ENCODE measurements at regions not wholly inside any gene's neighbourhood (a gene's known extent, or its start where the extent isn't known, plus 50 kb on each side); places are given as distances from the start of the nearest gene placed in this dataset.
"Not testable (repeated sequence)": the region's sequence is repeated elsewhere in the genome, so short reads cannot be mapped to it uniquely, and the experiment has no call there.

DNA sequence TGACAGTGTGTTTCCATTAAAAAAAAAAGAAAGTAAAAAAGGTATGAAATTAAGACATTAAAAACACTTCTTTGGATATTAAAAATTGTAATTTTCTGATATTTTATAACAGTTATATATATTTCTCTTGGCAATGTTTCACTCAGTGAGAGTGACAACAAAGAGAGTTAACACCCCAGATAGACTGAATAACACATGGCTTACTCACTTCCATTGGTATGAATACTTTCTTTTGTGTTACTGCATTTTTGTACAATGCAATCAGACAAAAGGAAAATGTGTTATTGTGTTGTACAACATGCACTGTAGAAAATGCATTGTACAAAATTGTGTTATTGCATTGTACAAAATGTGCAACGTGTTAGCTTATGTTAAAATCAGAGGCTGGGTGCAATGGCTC lies 676.6 kb upstream of the AMELY start:
- not testable (repeated sequence) for DNase-seq

DNA sequence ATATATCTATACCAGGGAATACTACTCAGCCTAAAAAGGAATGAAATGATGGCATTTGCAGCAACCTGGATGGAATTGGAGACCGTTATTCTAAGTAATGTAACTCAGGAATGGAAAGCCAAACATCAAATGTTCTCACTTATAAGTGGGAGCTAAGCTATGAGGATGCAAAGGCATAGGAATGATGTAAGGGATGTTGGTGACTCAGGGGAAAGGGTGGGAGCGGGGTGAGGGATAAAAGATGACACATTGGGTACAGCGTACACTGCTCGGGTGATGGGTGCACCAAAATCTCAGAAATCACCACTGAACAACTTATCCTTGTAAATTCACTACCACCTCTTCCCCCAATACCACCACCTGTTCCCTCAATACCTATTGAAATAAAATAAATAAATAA lies 651.0 kb upstream of the AMELY start:
- no peak for DNase-seq

DNA sequence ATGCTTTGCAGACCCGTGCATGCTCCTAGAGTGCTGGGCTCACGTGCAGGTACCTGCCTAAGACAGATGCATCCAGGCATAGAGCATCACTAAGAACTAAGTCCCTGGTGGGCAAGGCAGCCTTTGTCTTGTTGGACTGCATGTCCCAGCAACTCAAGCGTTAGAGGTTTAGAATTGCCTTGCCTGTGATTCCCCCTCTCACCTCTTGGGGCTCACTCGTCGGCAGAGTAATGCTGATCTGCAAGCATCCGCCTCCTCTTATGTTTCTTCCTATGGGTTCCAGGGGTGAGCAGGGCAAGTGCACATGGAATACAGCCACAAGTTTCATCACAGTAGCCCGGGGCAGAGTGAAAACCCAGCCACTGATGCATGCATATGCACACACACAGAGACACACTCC lies 646.1 kb upstream of the AMELY start:
- DNase-seq: no peak

DNA sequence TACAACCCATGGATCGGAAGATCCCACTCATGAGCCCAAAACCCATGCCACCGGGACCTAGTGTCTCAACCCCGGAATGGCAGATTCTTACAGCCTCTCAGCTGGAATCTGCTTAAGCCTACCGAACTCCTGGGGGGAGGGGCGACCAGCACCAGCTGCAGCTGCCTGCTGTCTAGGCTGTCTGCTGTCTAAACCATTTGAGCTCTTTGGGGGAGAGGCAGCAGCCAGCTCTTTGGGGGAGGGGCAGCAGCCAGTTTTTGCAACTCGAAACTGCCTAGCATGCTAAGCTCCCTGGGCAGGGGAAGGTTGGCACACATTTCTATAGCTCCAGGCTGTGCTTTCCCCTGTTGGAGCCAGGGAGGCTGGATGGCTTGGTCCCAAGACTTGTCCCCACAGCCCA lies 643.5 kb upstream of the AMELY start:
- no peak for DNase-seq

DNA sequence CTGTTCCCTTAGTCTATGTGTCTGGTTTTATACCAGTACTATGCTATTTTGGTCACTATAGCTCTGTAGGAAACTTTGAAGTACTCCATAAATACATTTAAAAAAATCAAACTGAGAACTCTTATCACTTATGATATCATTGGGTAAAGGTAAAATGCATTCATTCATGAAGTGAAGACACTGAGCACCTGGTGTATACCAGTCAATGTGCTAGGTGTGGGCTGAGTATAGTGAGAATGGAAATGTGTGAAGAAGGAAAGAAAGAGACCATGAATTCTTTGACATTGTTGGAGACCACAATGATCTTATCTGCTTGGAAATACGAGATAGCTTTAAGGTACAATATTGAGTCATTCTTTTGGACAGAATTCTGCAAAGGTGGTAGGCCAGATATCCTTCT lies 633.5 kb upstream of the AMELY start:
- no peak for DNase-seq

DNA sequence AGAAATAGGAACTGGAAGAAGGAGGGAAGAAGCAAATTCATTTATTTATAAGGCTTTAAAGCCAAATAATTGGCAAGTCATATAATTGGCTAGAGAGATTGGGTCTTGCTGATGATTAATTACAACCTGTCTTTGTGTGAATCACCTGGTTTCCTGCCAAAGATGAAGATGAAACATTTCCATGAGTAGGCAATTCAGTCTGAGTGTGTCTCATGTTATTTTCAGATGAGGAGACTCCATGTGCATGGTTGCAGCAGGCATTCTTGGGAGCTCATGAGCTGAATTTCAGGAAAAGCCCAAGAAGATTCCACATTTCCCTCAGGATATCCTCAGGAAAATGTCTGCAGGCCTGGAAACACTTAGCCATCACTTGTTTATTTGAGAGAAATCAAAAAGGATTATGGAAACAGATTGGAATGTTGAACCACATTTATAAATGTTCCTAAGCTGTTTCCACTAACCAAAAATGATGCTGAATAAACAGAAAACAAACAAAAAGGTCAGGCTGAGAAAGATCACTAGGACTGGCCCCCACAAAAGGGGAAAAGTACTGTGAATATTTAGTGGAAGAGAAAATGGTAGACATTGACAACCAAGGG lies 632.7 kb upstream of the AMELY start:
- DNase-seq: no peak

DNA sequence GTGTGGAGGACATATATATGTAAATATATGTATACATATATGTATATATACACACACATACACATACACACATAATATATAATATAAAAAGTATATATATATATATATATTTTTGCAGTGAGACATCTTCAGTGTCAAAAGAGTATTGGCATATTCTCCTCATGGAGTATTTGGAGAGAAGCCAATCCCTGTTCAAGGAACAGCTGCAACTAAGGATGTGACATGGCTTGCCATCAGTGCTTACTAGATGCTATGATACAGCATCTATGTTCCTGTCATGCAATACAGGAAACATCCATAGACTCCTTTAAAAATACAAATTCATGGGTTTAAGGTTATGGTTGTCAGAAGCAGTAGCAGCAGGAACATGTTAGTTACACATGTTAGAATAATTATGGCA lies 632.0 kb upstream of the AMELY start:
- no peak for DNase-seq

DNA sequence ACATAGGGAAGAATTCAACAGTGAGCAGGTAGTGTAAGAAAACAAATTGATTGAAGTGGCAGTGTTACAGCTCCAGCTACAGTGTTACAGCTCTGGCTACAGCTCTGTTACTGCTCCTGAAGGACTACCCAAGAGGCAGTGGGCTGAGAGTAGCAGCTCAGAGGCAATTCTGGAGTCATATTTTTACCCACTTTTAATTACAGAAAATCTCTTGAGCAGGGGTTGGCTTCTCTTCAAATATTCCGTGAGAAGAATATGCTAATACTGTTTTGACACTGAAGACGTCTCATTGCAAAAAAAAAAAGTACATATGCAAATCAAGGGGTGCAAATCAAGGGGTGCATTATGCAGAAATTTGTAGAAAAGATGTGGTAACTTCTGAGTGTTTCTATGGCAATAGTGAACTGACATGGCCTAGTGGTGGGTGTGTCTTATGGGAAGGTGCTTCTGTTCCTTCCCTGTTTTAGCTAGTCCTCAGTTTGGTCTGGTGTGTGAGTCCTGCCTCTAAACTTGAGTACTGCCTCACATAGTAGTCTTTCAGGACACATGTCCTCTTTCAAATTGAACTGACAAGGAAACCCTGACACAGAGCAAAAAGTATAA lies 630.8 kb upstream of the AMELY start:
- DNase-seq: no peak

DNA sequence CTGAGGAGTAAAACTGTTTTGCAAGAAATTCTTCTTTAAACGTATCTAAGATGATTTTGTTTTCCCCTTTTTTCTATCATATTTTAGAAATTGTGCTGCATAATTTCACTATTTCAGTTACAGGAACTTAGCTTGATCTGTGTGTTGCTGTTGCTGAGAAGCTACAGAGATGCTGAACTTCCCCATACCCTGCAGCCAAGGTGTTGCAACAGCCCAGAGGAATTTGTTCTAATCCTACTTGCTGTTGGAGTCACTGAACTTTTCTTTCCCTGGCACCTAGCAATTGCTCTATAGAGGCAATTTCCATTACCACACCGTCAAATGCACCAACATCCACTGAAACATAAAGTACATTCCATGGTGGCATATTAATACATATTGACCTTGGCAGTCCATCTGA lies 617.8 kb upstream of the AMELY start:
- no peak for DNase-seq

DNA sequence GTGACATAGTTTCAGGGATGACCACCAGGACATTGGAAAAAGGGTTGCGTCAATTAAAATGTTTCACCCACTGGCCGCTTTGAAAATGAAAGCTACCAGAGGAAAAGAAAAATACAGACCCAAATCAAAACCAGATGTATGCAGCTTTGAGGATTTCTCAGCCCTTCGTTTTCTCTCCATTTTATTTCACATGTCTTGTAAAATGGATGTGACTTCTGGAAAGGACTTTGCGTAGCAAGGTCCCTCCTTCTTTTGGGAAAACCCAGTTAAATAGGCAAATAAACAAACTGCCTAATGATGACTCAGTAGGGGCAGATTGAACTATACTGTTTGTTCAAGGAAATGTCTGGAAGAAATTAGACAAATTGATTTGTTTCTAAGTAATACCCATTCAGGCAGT lies 616.0 kb upstream of the AMELY start:
- not testable (repeated sequence) for DNase-seq

DNA sequence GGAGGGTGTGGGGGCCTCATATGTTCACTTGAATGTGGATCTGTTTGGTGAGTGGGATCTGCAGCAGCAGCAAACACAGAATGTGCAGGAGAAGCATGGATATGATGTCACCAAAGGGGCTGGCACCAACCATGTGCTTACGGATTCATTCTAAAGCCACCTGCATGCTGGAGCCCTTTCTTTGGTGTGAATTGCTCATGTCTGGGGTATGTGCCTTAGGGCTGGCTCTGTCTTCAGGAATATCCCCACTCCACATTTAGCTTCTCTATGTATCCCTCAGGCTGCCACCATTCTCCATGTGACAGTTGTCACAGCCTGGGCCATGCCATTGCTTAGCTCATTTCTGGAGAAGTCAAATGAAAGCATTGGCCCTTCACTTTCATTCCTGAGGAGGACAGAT lies 606.8 kb upstream of the AMELY start:
- DNase-seq: no peak

DNA sequence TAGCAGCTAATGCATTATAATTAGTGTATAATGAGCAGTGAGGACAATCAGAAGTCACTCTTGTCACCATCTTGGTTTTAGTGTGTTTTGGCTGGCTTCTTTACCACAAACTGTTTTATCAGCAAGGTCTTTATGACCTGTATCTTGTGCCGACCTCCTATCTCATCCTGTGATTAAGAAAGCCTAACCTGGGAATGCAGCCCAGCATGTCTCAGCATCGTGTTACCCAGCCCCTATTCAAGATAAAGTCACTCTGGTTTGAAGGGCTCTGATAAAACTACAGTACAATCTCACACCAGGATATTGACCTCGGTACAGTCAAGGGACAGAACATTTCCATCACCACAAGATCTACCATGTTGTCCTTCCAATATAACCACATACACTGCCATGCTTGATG lies 604.7 kb upstream of the AMELY start:
- no peak for DNase-seq

DNA sequence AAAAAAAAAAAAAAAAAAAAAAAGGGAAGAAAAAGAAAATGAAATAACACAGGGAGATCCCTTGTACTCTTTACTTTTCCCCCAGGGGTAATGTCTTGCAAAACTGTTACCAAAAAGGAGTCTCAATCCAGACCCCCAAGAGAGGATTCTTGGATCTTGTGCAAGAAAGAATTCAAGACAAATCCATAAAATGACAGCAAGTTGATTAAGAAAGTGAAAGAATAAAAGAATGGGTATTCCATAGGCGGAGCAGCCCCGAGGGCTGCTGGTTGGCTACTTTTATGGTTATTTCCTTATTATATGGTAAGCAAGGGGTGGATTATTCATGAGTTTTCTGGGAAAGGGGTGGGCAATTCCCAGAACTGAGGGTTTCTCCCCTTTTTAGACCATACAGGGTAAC lies 604.3 kb upstream of the AMELY start:
- DNase-seq: no peak

DNA sequence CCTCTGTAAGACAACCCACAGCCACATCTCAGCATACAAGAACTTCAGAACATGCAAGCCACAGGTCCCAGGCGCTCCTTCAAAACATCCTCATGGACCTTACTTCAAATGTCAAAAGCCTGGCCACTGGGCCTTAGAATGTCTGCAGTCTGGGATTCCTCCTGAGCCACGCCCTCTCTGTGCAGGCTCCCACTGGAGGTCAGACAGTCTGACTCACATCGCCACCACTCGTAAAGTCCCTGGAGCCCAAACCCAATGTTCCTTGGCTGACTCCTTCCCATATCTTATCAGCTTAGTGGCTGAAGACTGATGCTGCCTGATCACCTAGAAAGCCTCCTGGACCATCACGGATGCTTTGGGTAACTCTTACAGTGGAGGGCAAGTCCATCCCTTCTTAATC lies 591.3 kb upstream of the AMELY start:
- DNase-seq: no peak

DNA sequence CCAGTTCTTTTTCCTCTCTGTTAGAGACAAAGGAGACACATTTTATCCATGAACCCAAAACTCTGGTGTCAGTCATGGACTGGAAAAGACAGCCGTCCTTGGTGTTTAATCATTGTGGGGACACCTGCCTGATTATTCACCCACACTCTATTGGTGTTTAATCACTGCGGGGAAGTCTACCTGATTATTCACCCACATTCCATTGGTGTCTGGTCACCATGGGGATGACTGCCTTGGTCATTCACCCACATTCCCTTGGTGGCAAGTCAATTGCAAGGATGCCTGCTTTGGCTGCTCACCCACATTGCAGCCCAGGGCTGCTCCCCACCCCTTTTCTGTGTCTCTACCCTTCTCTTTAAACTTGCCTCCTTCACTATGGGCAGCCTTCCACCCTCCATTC lies 589.7 kb upstream of the AMELY start:
- DNase-seq: no peak

DNA sequence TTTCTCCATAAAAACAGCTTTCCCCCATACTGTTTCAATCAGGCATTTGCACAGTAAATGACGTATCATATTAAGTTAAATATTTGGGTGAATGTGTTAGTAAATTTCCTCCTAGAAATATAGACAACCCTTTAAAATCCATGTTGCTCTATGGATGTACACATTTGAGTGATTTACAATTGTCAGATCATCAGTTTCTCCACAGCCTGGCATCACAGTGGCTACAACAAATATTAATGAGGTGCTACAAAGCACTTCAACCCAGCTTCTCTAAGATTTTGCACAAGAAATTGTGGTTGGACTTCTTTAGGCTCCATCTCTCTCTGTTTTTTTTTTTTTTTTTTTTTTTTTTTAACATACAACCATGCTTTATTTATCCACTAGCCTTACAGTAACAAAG lies 584.4 kb upstream of the AMELY start:
- no peak for DNase-seq

DNA sequence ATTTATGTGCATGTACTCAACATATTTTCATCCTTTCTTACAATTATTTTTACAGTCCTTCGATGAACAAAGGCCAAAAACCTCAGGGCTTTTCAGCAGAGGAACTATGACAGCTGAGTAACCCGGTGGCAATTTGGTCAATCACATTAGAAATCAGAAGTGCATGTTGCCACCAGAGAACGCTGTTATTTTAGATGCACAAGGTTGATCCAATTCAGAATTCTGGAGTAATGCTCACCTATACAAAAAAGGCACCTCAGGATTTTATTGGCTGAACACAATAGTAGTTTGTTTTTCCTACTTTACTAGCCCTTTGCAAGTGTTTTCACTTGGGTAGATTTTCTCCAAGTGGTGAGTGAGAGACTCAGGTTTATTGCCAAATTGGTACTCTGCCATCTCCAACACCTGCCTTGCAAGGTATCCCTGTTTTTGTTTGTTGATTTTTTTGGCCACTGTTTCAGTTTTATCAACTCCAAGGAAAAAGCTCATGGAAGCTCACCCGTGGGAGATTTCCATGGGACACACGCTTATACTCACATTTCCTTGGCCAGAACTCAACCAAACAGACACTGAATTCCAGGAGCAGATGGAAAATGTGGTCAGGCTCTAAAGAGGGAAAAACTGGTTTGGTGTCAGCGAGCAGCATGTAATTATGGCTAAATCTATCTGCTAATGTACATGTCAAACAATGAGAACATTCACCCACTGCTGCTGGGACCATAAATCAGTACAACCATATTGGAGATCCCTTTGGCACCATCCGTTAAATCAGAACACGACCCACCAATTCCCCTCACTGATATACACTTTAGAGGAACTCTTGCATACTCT lies 573.1 kb upstream of the AMELY start:
- DNase-seq: not testable (repeated sequence)

DNA sequence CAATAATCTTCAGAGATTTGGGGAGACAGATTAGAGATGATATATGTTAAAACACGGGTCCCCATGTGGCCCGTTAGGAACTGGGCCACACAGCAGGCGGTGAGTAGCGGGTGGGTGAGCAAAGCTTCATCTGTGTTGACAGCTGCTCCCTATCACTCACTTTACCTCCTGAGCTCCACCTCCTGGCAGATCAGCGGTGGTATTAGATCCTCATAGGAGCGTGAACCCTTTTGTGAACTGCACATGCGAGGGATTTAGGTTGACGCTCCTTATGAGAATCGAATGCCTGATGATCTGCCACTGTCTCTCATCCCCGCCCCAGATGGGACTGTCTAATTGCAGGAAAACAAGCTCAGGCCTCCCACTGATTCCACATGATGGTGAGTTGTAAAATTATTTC lies 560.4 kb upstream of the AMELY start:
- DNase-seq: no peak

DNA sequence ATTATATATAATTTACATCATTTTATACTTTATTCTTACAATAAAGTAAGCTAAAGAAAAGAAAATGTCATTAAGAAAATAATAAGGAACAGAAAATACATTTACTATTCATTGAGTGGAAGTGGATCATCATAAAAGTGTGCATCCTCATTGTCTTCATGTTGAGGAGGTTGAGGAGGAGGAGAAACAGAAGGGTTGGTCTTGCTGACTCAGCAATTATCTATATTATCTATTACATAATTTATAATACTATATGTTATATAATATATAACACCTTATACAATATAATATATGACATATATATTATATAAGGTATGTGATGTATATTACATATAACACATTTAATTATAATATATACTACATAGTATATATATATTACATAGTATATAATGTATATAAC lies 558.5 kb upstream of the AMELY start:
- no peak for DNase-seq

DNA sequence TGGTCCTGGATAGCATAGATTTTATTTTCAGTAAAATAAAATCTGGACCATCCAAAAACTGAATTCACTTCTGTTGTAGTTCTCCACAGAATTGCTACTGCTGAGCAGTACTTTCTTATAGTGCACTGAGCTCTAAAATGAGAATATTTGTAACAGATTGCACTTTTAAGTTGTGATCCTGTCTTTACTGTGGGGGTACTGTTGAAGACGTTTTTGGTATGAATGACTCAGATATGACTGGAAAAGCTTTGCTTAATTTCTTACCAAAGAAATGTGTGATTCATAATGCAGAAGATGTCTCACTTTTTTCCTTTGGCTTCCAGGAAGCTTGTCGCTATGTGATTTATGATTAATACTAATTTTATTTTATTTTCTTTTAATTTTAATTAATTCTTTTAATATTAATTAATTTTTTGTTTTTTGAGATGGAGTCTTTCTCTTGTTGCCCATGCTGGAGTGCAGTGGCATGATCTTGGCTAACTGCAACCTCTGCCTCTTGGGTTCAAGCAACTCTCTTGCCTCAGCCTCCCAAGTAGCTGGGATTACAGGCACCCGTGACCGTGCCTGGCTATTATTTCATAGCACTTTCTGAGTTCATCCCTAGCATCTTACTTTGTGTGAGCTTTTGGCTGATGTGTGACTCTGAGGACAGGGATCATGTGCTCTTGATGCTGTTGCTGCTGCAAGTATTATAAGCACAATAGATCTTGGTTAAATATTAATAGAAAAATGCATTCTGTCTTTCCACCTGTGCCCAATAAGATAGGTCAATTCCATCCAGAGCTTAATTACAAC lies 557.6 kb upstream of the AMELY start:
- no peak for DNase-seq

DNA sequence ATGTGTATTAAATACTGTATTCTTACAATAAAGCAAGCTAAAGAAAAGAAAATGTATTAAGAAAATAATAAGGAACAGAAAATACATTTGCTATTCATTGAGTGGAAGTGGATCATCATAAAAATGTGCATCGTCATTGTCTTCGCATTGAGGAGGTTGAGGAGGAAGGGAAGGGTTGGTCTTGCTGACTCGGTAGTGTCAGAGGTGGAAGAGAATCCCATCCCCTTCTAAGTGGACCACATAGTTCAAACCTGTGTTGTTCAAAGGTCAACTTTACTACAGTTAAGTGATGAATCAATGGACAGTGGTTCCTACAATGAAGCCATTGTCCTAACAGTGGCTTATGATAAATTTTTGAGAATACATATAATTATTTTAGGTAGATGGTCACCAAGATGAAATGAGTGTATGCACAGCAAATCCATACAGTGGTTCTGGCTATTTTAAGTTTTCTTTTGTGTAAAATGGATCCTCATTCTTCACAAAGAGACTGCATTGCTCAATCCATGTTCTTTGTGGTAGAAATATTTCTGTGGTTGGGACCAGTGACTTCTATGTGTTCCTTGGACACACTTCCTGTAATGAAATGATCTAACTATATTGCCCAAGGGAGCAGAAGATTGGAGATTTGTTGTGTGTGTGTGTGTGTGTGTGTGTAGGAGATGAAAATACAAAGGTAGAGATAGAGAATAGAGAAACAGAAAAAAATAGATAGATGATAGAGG lies 556.4 kb upstream of the AMELY start:
- no peak for DNase-seq

DNA sequence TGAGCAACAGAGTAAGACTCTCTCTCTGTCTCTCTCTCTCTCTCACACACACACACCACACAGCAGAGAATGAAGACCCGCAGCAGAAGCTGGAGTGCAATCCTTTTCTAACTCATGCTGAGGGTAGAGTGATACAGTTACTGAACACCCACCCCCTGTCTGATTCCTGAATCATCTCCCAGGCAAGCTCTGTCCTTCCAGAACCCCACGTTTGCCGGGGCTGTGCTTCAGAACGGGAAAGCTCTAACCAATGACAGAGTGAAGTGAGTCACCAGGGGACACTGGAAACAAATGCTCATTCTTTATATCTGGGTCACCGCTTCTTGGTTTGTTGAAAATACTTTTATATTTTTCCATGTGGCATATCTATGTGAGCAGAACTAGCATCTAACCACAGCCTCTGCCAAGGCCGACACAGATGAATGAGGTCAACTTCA lies 553.7 kb upstream of the AMELY start:
- DNase-seq: no peak

DNA sequence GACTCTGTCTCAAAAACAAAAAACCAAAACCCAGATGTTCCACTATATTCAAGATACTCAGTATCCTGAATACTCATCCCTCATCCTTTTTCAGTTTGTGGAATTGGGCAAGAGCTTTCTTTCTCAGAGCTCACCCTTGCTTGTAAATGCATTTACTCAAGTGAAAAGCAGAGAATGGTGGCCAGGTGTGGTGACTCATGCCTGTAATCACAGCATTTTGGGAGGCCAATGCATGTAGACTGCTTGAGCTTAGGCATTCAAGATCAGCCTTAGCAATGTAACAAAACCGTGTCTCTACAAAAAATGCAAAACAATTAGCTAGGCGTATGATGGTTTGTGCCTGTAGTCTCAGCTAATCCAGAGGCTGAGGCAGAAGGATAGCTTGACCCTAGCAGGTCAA lies 553.2 kb upstream of the AMELY start:
- DNase-seq: no peak
